HCT116 (cell line): ENCODE measurements at regions not wholly inside any gene's neighbourhood (a gene's known extent, or its start where the extent isn't known, plus 50 kb on each side); places are given as distances from the start of the nearest gene placed in this dataset.

Experiments
- ATAC-seq: fragments of 200-7000 bp; cut with Tn5 transposase; 2 replicates; pipeline ENCODE4 v1.9.1; 2020; ENCODE audit warnings: mild to moderate bottlenecking, moderate library complexity
- BruUV-seq: library from RNA; stranded (reverse); fragments of 400-500 nt; replicated peaks from 2 replicates; lab custom pipeline; 2021; lab: Mats Ljungman, UMichigan
- CTCF ChIA-PET: fragments of 300-600 bp; sonication (Branson Sonifier 250); formaldehyde crosslinking; loops from one replicate; lab custom pipeline; 2021; ENCODE audit warnings: antibody characterized with exemption; lab: Charles Lee
- POLR2A ChIA-PET: fragments of 300-600, 350-600 bp; sonication (Branson Sonifier 250); formaldehyde crosslinking; loops from one replicate; lab custom pipeline; 2021; ENCODE audit warnings: antibody characterized with exemption; lab: Charles Lee
- RAD21 ChIA-PET, 2 experiments: fragments of 300-600 bp; sonication (Branson Sonifier 250); formaldehyde crosslinking; loops; one replicate each; lab custom pipeline; 2023; ENCODE audit warnings: low total read pairs in 2 of 2; ENCODE audit not compliant: uncharacterized antibody in 2 of 2, unreplicated experiment in 2 of 2, low non-redundant PET in 1 of 2; lab: Charles Lee
- DNase-seq: peaks from one replicate; pipeline ENCODE4 v3.0.0-alpha.2; 2010; ENCODE audit warnings: low read depth, low spot score
- H2AFZ ChIP-seq: fragments of 200-600 bp; shearing (Covaris generic), sonication (generic); 2 replicates; pipeline ENCODE4 v1.6.1; 2017; ENCODE audit warnings: low read depth, mixed run types, mixed read lengths, antibody characterized with exemption, low read length; ENCODE audit not compliant: poor library complexity, severe bottlenecking
- H3K27ac ChIP-seq: 2 replicates; pipeline ENCODE4 v1.5.1; 2012; ENCODE audit warnings: low read depth, low read length
- H3K27me3 ChIP-seq: fragments of 200-600 bp; sonication (generic); 2 replicates; pipeline ENCODE4 v1.6.1; 2016; ENCODE audit warnings: mixed run types, low read length, mixed read lengths; ENCODE audit not compliant: insufficient read depth
- H3K36me3 ChIP-seq, 2 experiments: fragments of 200-500 bp in 1 of 2; fragments of 200-600 bp in 1 of 2; sonication (Bioruptor generic) in 1 of 2; sonication (generic) in 1 of 2; 2 replicates each; pipeline versions ENCODE4 v1.5.1 to v1.6.1; 2014 to 2016; ENCODE audit warnings: low read length in 2 of 2, inconsistent platforms in 1 of 2, mixed read lengths in 1 of 2, mixed run types in 1 of 2; ENCODE audit not compliant: insufficient read depth in 2 of 2, control insufficient read depth in 1 of 2
- H3K4me1 ChIP-seq, 2 experiments: fragments of 200-600 bp in 1 of 2; sonication (generic) in 1 of 2; 2 replicates each; pipeline versions ENCODE4 v1.5.1 to v1.6.1; 2012 to 2017; ENCODE audit warnings: low read length in 2 of 2, inconsistent platforms in 1 of 2, mild to moderate bottlenecking in 1 of 2, mixed read lengths in 1 of 2, mixed run types in 1 of 2, moderate library complexity in 1 of 2; ENCODE audit not compliant: insufficient read depth in 2 of 2, control insufficient read depth in 1 of 2
- H3K4me2 ChIP-seq: fragments of 200-600 bp; sonication (generic); 2 replicates; pipeline ENCODE4 v1.6.1; 2017; ENCODE audit warnings: mixed run types, low read length, mixed read lengths
- H3K4me3 ChIP-seq, 2 experiments: fragments of 200-600 bp in 1 of 2; sonication (generic) in 1 of 2; replicated peaks in 1 of 2; 2 replicates each; pipeline ENCODE4 v1.5.1; 2011 to 2016; ENCODE audit warnings: low read length in 2 of 2, control low read depth in 1 of 2, low read depth in 1 of 2, mild to moderate bottlenecking in 1 of 2, mixed read lengths in 1 of 2, mixed run types in 1 of 2
- H3K79me2 ChIP-seq: fragments of 200-600 bp; sonication (generic); 2 replicates; pipeline ENCODE4 v1.6.1; 2017; ENCODE audit warnings: mild to moderate bottlenecking, mixed run types, low read length, moderate library complexity, mixed read lengths; ENCODE audit not compliant: insufficient read depth
- H3K9ac ChIP-seq: fragments of 200-600 bp; sonication (generic); 2 replicates; pipeline ENCODE4 v1.6.1; 2016; ENCODE audit warnings: low read length, mixed read lengths
- H3K9me2 ChIP-seq: fragments of 200-600 bp; sonication (generic), shearing (Covaris generic); 2 replicates; pipeline ENCODE4 v1.6.1; 2017; ENCODE audit warnings: mixed run types, mild to moderate bottlenecking, moderate library complexity; ENCODE audit not compliant: insufficient read depth
- H3K9me3 ChIP-seq, 2 experiments: fragments of 200-500 bp in 1 of 2; fragments of 200-600 bp in 1 of 2; sonication (Bioruptor generic) in 1 of 2; sonication (generic) in 1 of 2; 2 replicates each; pipeline ENCODE4 v1.6.1; 2014 to 2017; ENCODE audit warnings: low read length in 2 of 2, mixed read lengths in 2 of 2, inconsistent platforms in 1 of 2, low read depth in 1 of 2, mild to moderate bottlenecking in 1 of 2, mixed run types in 1 of 2, moderate library complexity in 1 of 2; ENCODE audit not compliant: control insufficient read depth in 1 of 2, insufficient read depth in 1 of 2
- H4K20me1 ChIP-seq: fragments of 200-600 bp; sonication (generic), shearing (Covaris generic); 2 replicates; pipeline ENCODE4 v1.6.1; 2017; ENCODE audit warnings: mixed run types, mild to moderate bottlenecking, moderate library complexity; ENCODE audit not compliant: insufficient read depth
- CBX3 ChIP-seq: IDR thresholded peaks from 2 replicates; pipeline ENCODE4 v1.6.1; 2012; ENCODE audit warnings: low read depth
- ELF1 ChIP-seq: IDR thresholded peaks from 2 replicates; pipeline ENCODE4 v1.6.1; 2012; ENCODE audit warnings: low read depth, borderline replicate concordance
- POLR2A ChIP-seq: IDR thresholded peaks from 2 replicates; pipeline ENCODE4 v1.7.0; 2011; ENCODE audit warnings: borderline replicate concordance; ENCODE audit not compliant: insufficient read depth, insufficient read length; ENCODE audit errors: extremely low read depth
- SRF ChIP-seq: IDR thresholded peaks from 2 replicates; pipeline ENCODE4 v1.6.1; 2012; ENCODE audit warnings: low read depth
- ZFX ChIP-seq: fragments of 450-650 bp; IDR thresholded peaks from 2 replicates; pipeline ENCODE4 v1.6.1; 2017
- intact Hi-C: fragments of 100-400 bp; cut with micrococcal nuclease; formaldehyde crosslinking; loops from 2 replicates; pipeline ENCODE4 v1.10.0; 2022
- TF ChIP-seq, protein P1 (sequence below), 3 experiments: fragments of 200-600 bp in 1 of 3; sonication (generic) in 1 of 3; IDR thresholded peaks in 2 of 3; conservative IDR thresholded peaks in 1 of 3; 2 replicates each; pipeline ENCODE4 v1.5.1; 2012 to 2017; ENCODE audit warnings: low read depth in 2 of 3, low read length in 2 of 3, antibody characterized with exemption in 1 of 3, borderline replicate concordance in 1 of 3, control low read depth in 1 of 3, mild to moderate bottlenecking in 1 of 3, mixed read lengths in 1 of 3, mixed run types in 1 of 3, moderate library complexity in 1 of 3; ENCODE audit not compliant: insufficient read depth in 1 of 3

DNA sequence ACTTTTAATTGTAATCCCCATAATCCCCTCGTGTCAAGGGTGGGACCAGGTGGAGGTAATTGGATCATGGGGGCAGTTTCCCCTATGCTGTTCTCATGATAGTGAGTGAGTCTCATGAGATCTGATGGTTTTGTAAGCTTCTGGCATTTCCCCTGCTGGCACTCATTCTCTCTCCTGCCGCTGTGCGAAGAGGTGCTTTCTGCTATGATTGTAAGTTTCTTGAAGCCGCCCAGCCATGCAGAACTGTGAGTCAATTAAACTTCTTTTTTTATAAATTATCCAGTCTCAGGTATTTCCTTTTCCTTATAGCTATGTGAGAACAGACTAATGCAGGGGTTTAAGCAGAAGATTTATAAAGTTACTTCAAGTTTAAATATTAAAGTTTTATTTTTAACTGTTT, 655.2 kb downstream of the EPHA4 start:
- Histone ChIP-seq H3K9me2 (no peaks in the 10 kb centered on the region), H3K27me3 (no peaks in the 10 kb centered on the region), H3K4me3 (no peak overlapping the region), H3K4me2 (no peak overlapping the region), H3K4me1 (no peaks in the 10 kb centered on the region), H3K27ac (no peak overlapping the region), H2AFZ (no peak overlapping the region), H4K20me1 (no peaks in the 10 kb centered on the region), H3K9me3 (no peaks in the 10 kb centered on the region), H3K36me3 (no peaks in the 10 kb centered on the region), H3K79me2 (no peaks in the 10 kb centered on the region), H3K9ac (no peak overlapping the region)
- intact Hi-C loops = no loop called here
- ATAC-seq = no peak
- ChIA-PET RAD21 (no interaction called here), POLR2A (no interaction called here), CTCF (no interaction called here)
- no peak for TF ChIP-seq SRF
- no peak for TF ChIP-seq ZFX
- no peak for TF ChIP-seq POLR2A
- no peak for TF ChIP-seq ELF1
- TF ChIP-seq, protein P1, sequence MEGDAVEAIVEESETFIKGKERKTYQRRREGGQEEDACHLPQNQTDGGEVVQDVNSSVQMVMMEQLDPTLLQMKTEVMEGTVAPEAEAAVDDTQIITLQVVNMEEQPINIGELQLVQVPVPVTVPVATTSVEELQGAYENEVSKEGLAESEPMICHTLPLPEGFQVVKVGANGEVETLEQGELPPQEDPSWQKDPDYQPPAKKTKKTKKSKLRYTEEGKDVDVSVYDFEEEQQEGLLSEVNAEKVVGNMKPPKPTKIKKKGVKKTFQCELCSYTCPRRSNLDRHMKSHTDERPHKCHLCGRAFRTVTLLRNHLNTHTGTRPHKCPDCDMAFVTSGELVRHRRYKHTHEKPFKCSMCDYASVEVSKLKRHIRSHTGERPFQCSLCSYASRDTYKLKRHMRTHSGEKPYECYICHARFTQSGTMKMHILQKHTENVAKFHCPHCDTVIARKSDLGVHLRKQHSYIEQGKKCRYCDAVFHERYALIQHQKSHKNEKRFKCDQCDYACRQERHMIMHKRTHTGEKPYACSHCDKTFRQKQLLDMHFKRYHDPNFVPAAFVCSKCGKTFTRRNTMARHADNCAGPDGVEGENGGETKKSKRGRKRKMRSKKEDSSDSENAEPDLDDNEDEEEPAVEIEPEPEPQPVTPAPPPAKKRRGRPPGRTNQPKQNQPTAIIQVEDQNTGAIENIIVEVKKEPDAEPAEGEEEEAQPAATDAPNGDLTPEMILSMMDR (IDR thresholded peaks at IDR 0.05 in 2 of 3, conservative IDR thresholded peaks at IDR 0.05 in 1 of 3; ENCODE audit: borderline replicate concordance in 1 of 3, insufficient read depth in 1 of 3, low read depth in 2 of 3, low read length in 2 of 3) = no peak
- no peak for DNase-seq
- BruUV-seq = no TSS peak

DNA sequence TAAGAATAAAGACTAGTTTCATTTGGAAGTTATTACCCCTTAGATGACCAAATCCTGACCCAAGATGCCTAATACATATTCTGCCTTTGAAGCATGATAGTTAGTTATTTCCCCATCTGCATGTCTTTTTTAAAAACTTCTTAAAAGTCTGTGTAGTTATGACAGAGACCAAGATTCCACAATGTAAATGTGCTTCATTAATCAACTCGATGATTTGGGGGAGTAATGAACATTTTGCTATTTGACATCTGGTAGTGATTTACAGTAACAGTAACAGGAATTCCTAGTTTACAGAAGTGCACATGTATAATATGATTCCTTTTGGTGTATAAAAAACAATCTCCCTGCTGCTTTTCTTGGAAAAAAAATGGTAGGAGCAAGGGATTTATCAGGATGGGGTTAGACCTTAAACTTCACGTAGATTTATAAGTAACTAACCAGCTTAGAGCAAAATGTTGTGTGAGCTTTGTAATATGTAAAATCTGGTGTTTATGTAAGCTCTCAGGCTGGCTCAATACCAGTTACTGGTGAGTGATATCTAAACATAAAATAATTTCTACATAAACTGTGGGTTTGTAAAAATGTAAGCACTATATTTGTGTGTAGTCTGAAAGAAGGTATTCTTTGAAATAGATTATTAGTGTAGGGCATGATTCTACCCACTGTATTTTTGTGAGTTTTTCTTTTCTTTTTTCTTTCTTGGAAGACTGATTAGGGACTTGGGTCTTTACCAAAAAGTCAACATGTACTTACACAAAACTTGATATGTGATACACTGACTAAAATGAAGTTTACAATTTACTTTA, 641.6 kb downstream of the EPHA4 start:
- no peak overlapping the region for H3K4me2 ChIP-seq
- H3K79me2 ChIP-seq = no peaks in the 10 kb centered on the region
- no peak overlapping the region for H3K4me3 ChIP-seq
- no peaks in the 10 kb centered on the region for H3K4me1 ChIP-seq
- H3K9me2 ChIP-seq = no peaks in the 10 kb centered on the region
- ChIA-PET CTCF (no interaction called here), RAD21 (no interaction called here)
- H3K36me3 ChIP-seq = no peaks in the 10 kb centered on the region
- 0 out of 4 replicates have a peak, but pooled peaks cover 0 to 4% of the 10 kb centered on the region in 2 experiments for H3K9me3 ChIP-seq
- ATAC-seq (no peak), DNase-seq (no peak)
- no peak overlapping the region for H3K27ac ChIP-seq
- BruUV-seq = no TSS peak
- TF ChIP-seq CBX3 = no peak
- TF ChIP-seq, all 23 proteins: peak for 0
- intact Hi-C loops = no loop called here
- POLR2A ChIA-PET = no interaction called here
- Histone ChIP-seq H3K27me3 (no peaks in the 10 kb centered on the region), H3K9ac (no peak overlapping the region), H4K20me1 (no peaks in the 10 kb centered on the region), H2AFZ (no peak overlapping the region)
